OCI-LY7 (cell line): ENCODE measurements at regions not wholly inside any gene's neighbourhood (a gene's known extent, or its start where the extent isn't known, plus 50 kb on each side); places are given as distances from the start of the nearest gene placed in this dataset.

Experiments
- EZH2phosphoT487 ChIP-seq: fragments of 200-600 bp; sonication (generic); IDR thresholded peaks from 2 replicates; pipeline ENCODE4 v1.6.1; 2018; ENCODE audit warnings: low read depth, borderline replicate concordance, mild to moderate bottlenecking, mixed run types, antibody characterized with exemption, low read length, moderate library complexity, mixed read lengths
- TF ChIP-seq, protein P1 (sequence below): fragments of 200-600 bp; sonication (generic); conservative IDR thresholded peaks from 2 replicates; pipeline ENCODE4 v1.5.1; 2014; ENCODE audit warnings: mild to moderate bottlenecking, antibody characterized with exemption, low read length, moderate library complexity, mixed read lengths

DNA sequence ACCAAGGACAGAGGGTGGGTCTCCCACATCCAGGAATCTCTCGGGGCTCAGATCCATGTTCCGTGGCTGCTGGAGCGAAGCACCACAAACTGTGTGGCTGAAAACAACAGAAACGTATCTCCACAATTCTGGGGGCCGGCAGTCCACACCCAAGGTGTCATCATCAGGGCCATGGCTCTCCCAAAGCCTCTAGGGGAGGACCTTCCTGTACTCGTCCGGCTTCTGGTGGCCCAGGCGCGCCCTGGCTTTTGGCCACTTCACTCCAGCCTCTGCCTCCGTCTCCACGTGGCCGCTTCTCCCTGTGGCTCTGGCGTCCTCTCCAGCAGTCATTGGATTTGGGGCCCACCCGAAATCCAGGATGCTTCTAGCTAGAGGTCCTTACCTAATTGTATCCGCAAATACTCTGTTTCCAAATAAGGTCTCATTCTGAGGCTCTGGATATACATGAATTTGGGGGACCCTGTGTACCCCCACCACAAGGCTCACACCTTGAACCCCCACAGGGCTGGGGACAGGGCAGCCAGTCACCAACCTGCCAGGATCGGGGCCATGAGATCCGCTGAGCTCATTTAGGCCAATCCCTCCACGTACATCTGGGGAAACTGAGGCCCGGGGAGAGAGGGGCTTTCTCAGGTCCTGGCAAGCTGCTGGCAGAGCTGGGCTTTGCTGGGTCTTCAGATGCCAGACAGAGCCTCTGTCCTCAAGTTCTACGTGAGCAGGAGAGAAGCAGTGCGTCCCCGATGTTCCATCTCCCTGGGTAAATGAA lies 158.2 kb downstream of the OLFM1 start:
- TF ChIP-seq, protein P1, sequence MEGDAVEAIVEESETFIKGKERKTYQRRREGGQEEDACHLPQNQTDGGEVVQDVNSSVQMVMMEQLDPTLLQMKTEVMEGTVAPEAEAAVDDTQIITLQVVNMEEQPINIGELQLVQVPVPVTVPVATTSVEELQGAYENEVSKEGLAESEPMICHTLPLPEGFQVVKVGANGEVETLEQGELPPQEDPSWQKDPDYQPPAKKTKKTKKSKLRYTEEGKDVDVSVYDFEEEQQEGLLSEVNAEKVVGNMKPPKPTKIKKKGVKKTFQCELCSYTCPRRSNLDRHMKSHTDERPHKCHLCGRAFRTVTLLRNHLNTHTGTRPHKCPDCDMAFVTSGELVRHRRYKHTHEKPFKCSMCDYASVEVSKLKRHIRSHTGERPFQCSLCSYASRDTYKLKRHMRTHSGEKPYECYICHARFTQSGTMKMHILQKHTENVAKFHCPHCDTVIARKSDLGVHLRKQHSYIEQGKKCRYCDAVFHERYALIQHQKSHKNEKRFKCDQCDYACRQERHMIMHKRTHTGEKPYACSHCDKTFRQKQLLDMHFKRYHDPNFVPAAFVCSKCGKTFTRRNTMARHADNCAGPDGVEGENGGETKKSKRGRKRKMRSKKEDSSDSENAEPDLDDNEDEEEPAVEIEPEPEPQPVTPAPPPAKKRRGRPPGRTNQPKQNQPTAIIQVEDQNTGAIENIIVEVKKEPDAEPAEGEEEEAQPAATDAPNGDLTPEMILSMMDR = no peak
- no peak for TF ChIP-seq EZH2phosphoT487
